ENCODE measurements at regions not wholly inside any gene's neighbourhood (a gene's known extent, or its start where the extent isn't known, plus 50 kb on each side); places are given as distances from the start of the nearest gene placed in this dataset.

GRCh38 chr3:127407026-127407939, 119.4 kb upstream of the PRR20G start:
- Mint-ChIP-seq H3K36me3 (no peaks in the 10 kb centered on the region), H3K9me3 (peaks cover 0 to 2% (median 0%) of the 10 kb centered on the region in 8 donors), H3K4me3 (no peak overlapping the region), H3K27me3 (peaks cover 7 to 18% of the 10 kb centered on the region in 2 donors), H3K27ac (no peak overlapping the region), H3K4me1 (no peaks in the 10 kb centered on the region)
- Histone ChIP-seq H3K27ac (ENCODE audit: low read depth, low read length) (no peak overlapping the region), H3K27me3 (ENCODE audit: insufficient read depth, low read length) (no peaks in the 10 kb centered on the region), H3K9me3 (ENCODE audit: control insufficient read depth in 1 of 2, low read length in 2 of 2) (no peaks in the 10 kb centered on the region), H3K36me3 (ENCODE audit: insufficient read depth, low read length) (no peaks in the 10 kb centered on the region), H3K4me1 (ENCODE audit: insufficient read depth, low read length) (no peaks in the 10 kb centered on the region), H3K4me3 (ENCODE audit: low read length in 2 of 2) (no peak overlapping the region)
- ChIA-PET POLR2A (ENCODE audit: partially characterized antibody) (no interaction called here), CTCF (ENCODE audit: partially characterized antibody) (interaction anchor here (1.8 kb wide), 1 partner anchor 8 kb away, joined by 5 read pairs; no protein-coding TSS in a partner anchor)
- DNase-seq = no peak
- intact Hi-C loops (cut with micrococcal nuclease) = no loop called here

- no peak for DNase-seq
- Histone ChIP-seq H3K27me3 (ENCODE audit: insufficient read depth, low read length) (no peaks in the 10 kb centered on the region), H3K27ac (ENCODE audit: low read depth, low read length) (no peak overlapping the region), H3K4me1 (ENCODE audit: insufficient read depth, low read length) (no peaks in the 10 kb centered on the region), H3K4me3 (ENCODE audit: low read length in 2 of 2) (no peak overlapping the region), H3K9me3 (ENCODE audit: control insufficient read depth in 1 of 2, low read length in 2 of 2) (no peaks in the 10 kb centered on the region), H3K36me3 (ENCODE audit: insufficient read depth, low read length) (no peaks in the 10 kb centered on the region)
- peaks cover 7 to 20% of the 10 kb centered on the region in 2 donors for H3K27me3 Mint-ChIP-seq
- no peaks in the 10 kb centered on the region for H3K4me1 Mint-ChIP-seq
- no peaks in the 10 kb centered on the region for H3K36me3 Mint-ChIP-seq
- H3K9me3 Mint-ChIP-seq = peaks cover 0 to 2% (median 0%) of the 10 kb centered on the region in 8 donors
- intact Hi-C loops (cut with micrococcal nuclease) = no loop called here
- ChIA-PET CTCF (ENCODE audit: partially characterized antibody) (interaction anchor here (1.8 kb wide), 1 partner anchor 9 kb away, joined by 5 read pairs; no protein-coding TSS in a partner anchor), POLR2A (ENCODE audit: partially characterized antibody) (no interaction called here)
- H3K4me3 Mint-ChIP-seq = no peak overlapping the region
- H3K27ac Mint-ChIP-seq = no peak overlapping the region
Measured at GRCh38 chr3:127406309-127407025, 118.6 kb upstream of the PRR20G start.

GRCh38 chr3:127405791-127406190, 117.9 kb upstream of the PRR20G start:
- Histone ChIP-seq H3K27me3 (ENCODE audit: insufficient read depth, low read length) (no peaks in the 10 kb centered on the region), H3K4me1 (ENCODE audit: insufficient read depth, low read length) (no peaks in the 10 kb centered on the region), H3K9me3 (ENCODE audit: control insufficient read depth in 1 of 2, low read length in 2 of 2) (no peaks in the 10 kb centered on the region), H3K27ac (ENCODE audit: low read depth, low read length) (no peak overlapping the region), H3K4me3 (ENCODE audit: low read length in 2 of 2) (no peak overlapping the region), H3K36me3 (ENCODE audit: insufficient read depth, low read length) (no peaks in the 10 kb centered on the region)
- DNase-seq = no peak
- no peak overlapping the region for H3K27ac Mint-ChIP-seq
- ChIA-PET CTCF (ENCODE audit: partially characterized antibody) (interaction anchor here (1.8 kb wide), 1 partner anchor 10 kb away, joined by 5 read pairs; no protein-coding TSS in a partner anchor), POLR2A (ENCODE audit: partially characterized antibody) (no interaction called here)
- H3K4me3 Mint-ChIP-seq = no peak overlapping the region
- no peaks in the 10 kb centered on the region for H3K36me3 Mint-ChIP-seq
- H3K27me3 Mint-ChIP-seq = peaks cover 8 to 16% of the 10 kb centered on the region in 2 donors
- peaks cover 0 to under 1% (median 0%) of the 10 kb centered on the region in 8 donors for H3K9me3 Mint-ChIP-seq
- no peaks in the 10 kb centered on the region for H3K4me1 Mint-ChIP-seq
- intact Hi-C loops (cut with micrococcal nuclease) = no loop called here

GRCh38 chr3:127405010-127405598, 117.3 kb upstream of the PRR20G start:
- CTCF ChIA-PET (ENCODE audit: partially characterized antibody) = interaction anchor here (1.8 kb wide), 1 partner anchor 11 kb away, joined by 5 read pairs; no protein-coding TSS in a partner anchor
- peaks cover 8 to 10% of the 10 kb centered on the region in 2 donors for H3K27me3 Mint-ChIP-seq
- Histone ChIP-seq H3K4me1 (ENCODE audit: insufficient read depth, low read length) (no peaks in the 10 kb centered on the region), H3K9me3 (ENCODE audit: control insufficient read depth in 1 of 2, low read length in 2 of 2) (no peaks in the 10 kb centered on the region), H3K4me3 (ENCODE audit: low read length in 2 of 2) (no peak overlapping the region), H3K27ac (ENCODE audit: low read depth, low read length) (no peak overlapping the region), H3K36me3 (ENCODE audit: insufficient read depth, low read length) (no peaks in the 10 kb centered on the region), H3K27me3 (ENCODE audit: insufficient read depth, low read length) (no peaks in the 10 kb centered on the region)
- no peak overlapping the region for H3K27ac Mint-ChIP-seq
- no peaks in the 10 kb centered on the region for H3K36me3 Mint-ChIP-seq
- intact Hi-C loops (cut with micrococcal nuclease) = no loop called here
- POLR2A ChIA-PET (ENCODE audit: partially characterized antibody) = no interaction called here
- H3K4me3 Mint-ChIP-seq = no peak overlapping the region
- DNase-seq = no peak
- no peaks in the 10 kb centered on the region for H3K9me3 Mint-ChIP-seq
- H3K4me1 Mint-ChIP-seq = no peaks in the 10 kb centered on the region

- Mint-ChIP-seq H3K27me3 (peaks cover 8 to 10% of the 10 kb centered on the region in 2 donors), H3K36me3 (no peaks in the 10 kb centered on the region), H3K4me1 (no peaks in the 10 kb centered on the region), H3K4me3 (no peak overlapping the region), H3K27ac (no peak overlapping the region), H3K9me3 (no peaks in the 10 kb centered on the region)
- DNase-seq = no peak
- Histone ChIP-seq H3K9me3 (ENCODE audit: control insufficient read depth in 1 of 2, low read length in 2 of 2) (no peaks in the 10 kb centered on the region), H3K4me3 (ENCODE audit: low read length in 2 of 2) (no peak overlapping the region), H3K4me1 (ENCODE audit: insufficient read depth, low read length) (no peaks in the 10 kb centered on the region), H3K27me3 (ENCODE audit: insufficient read depth, low read length) (no peaks in the 10 kb centered on the region), H3K27ac (ENCODE audit: low read depth, low read length) (no peak overlapping the region), H3K36me3 (ENCODE audit: insufficient read depth, low read length) (no peaks in the 10 kb centered on the region)
- POLR2A ChIA-PET (ENCODE audit: partially characterized antibody) = no interaction called here
- intact Hi-C loops (cut with micrococcal nuclease) = no loop called here
- CTCF ChIA-PET (ENCODE audit: partially characterized antibody) = no interaction called here
Measured at GRCh38 chr3:127404221-127405009, 116.6 kb upstream of the PRR20G start.

GRCh38 chr3:127403795-127404194, 115.9 kb upstream of the PRR20G start:
- H3K4me1 Mint-ChIP-seq = no peaks in the 10 kb centered on the region
- no peaks in the 10 kb centered on the region for H3K4me1 ChIP-seq (ENCODE audit: insufficient read depth, low read length)
- H3K9me3 Mint-ChIP-seq = no peaks in the 10 kb centered on the region
- H3K4me3 Mint-ChIP-seq = no peak overlapping the region
- no peaks in the 10 kb centered on the region for H3K27me3 ChIP-seq (ENCODE audit: insufficient read depth, low read length)
- no peaks in the 10 kb centered on the region for H3K9me3 ChIP-seq (ENCODE audit: control insufficient read depth in 1 of 2, low read length in 2 of 2)
- ChIA-PET POLR2A (ENCODE audit: partially characterized antibody) (no interaction called here), CTCF (ENCODE audit: partially characterized antibody) (interaction anchor here (0.7 kb wide), 1 partner anchor 18 kb away, joined by 3 read pairs; no protein-coding TSS in a partner anchor)
- no peak overlapping the region for H3K27ac Mint-ChIP-seq
- intact Hi-C loops (cut with micrococcal nuclease) = no loop called here
- no peaks in the 10 kb centered on the region for H3K36me3 ChIP-seq (ENCODE audit: insufficient read depth, low read length)
- no peak for DNase-seq
- H3K27ac ChIP-seq (ENCODE audit: low read depth, low read length) = no peak overlapping the region
- no peak overlapping the region for H3K4me3 ChIP-seq (ENCODE audit: low read length in 2 of 2)
- peaks cover 8 to 10% of the 10 kb centered on the region in 2 donors for H3K27me3 Mint-ChIP-seq
- no peaks in the 10 kb centered on the region for H3K36me3 Mint-ChIP-seq

Measured in CD4-positive, alpha-beta memory T cell (primary cell).